ENCODE measurements at regions not wholly inside any gene's neighbourhood (a gene's known extent, or its start where the extent isn't known, plus 50 kb on each side); places are given as distances from the start of the nearest gene placed in this dataset.

DNA sequence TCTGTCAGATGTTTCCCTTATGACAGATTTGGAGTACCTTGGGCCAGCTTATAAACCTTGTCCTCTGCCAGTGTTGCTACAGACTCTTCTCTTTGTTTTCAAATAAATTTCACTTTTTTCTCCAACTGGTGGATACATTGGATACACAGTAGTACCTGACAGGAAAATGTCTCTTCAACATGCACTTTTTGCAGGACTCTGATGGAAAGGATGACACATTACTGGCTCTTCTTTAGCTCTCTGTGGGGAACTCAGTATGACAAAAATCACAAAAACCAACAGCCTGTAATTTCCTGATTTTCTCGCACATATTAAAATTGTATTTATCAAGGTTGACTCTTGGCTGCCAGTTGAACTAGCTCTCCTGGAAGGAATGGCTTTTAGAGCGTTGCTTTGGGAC, 61.3 kb upstream of the GIMD1 start:
- no peak for ATAC-seq
- no peak overlapping the region for H3K27ac Mint-ChIP-seq
- no peaks in the 10 kb centered on the region for H3K4me1 Mint-ChIP-seq (ENCODE audit: low read depth in 2 of 2)
- H3K36me3 Mint-ChIP-seq = no peaks in the 10 kb centered on the region
- H3K9me3 Mint-ChIP-seq = peaks cover 6% of the 10 kb centered on the region
- DNase-seq (ENCODE audit: low spot score) = no peak
- H3K27me3 Mint-ChIP-seq = no peaks in the 10 kb centered on the region
- no peak overlapping the region for H3K4me3 Mint-ChIP-seq

DNA sequence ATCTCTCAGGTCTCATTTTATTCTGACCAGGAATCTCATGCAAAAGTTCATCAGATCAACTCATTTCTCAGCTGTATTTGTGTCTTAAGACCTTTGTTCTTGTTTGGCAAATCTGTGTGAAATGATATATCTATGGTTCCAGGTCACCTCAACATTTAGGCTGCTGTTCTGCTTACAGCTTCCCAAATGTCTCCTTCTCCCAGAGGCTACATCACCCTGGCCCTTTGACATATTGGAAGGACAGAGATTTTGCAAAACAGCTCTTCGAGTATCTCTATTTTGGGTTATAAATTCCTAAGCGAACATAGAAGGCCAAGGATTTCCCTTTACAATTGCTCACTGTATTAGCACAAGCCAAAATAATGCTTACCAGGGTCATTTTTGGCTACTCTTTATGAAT, 57.5 kb upstream of the GIMD1 start:
- peaks cover 4% of the 10 kb centered on the region for H3K9me3 Mint-ChIP-seq
- no peaks in the 10 kb centered on the region for H3K36me3 Mint-ChIP-seq
- H3K4me3 Mint-ChIP-seq = no peak overlapping the region
- H3K27ac Mint-ChIP-seq = no peak overlapping the region
- H3K4me1 Mint-ChIP-seq (ENCODE audit: low read depth in 2 of 2) = no peaks in the 10 kb centered on the region
- no peak for DNase-seq (ENCODE audit: low spot score)
- ATAC-seq = no peak
- no peaks in the 10 kb centered on the region for H3K27me3 Mint-ChIP-seq

DNA sequence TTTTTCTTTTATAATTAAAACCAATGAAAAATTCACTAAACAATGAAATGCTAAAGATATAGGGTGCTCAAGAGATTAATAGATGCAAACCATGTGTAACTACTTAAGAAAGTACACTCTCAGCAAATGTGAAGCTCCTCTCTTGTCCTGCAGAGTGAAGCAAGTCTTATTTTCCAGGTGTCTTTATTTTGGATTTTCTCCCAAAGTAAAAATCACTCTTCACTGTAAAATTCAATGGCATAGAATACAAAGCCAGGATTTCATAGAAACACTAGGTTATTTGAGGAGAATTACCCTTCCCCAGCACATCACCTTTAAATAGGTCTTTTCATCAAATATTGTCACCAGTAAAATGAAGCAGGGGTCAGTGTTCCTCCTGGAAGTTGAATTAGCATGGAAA, 57.0 kb upstream of the GIMD1 start:
- H3K4me1 Mint-ChIP-seq (ENCODE audit: low read depth in 2 of 2) = no peaks in the 10 kb centered on the region
- DNase-seq (ENCODE audit: low spot score) = no peak
- H3K9me3 Mint-ChIP-seq = peaks cover 4% of the 10 kb centered on the region
- ATAC-seq = no peak
- no peaks in the 10 kb centered on the region for H3K36me3 Mint-ChIP-seq
- no peak overlapping the region for H3K4me3 Mint-ChIP-seq
- H3K27ac Mint-ChIP-seq = no peak overlapping the region
- no peaks in the 10 kb centered on the region for H3K27me3 Mint-ChIP-seq

DNA sequence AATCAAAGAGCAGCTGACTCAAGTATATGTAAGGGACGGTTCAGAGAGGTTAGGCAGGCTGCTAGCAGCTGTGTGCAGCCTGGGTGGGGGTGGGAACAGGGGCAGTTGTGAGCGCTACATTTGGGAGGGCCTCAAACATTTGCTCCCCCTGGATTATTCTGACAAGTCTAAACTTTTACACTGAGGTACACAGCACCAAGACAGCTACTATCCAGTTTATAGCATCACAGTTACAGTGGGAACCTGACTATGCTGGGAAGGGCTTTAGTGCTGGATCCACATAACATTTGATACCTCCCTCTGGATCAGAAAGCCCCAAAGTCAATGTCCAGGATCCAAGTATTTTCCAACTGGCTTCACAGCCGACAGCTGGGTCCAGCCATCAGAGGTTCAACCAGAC, 55.8 kb upstream of the GIMD1 start:
- H3K27ac Mint-ChIP-seq = no peak overlapping the region
- peaks cover 4% of the 10 kb centered on the region for H3K9me3 Mint-ChIP-seq
- H3K4me1 Mint-ChIP-seq (ENCODE audit: low read depth in 2 of 2) = no peaks in the 10 kb centered on the region
- no peak overlapping the region for H3K4me3 Mint-ChIP-seq
- H3K36me3 Mint-ChIP-seq = no peaks in the 10 kb centered on the region
- no peak for ATAC-seq
- H3K27me3 Mint-ChIP-seq = no peaks in the 10 kb centered on the region
- no peak for DNase-seq (ENCODE audit: low spot score)

DNA sequence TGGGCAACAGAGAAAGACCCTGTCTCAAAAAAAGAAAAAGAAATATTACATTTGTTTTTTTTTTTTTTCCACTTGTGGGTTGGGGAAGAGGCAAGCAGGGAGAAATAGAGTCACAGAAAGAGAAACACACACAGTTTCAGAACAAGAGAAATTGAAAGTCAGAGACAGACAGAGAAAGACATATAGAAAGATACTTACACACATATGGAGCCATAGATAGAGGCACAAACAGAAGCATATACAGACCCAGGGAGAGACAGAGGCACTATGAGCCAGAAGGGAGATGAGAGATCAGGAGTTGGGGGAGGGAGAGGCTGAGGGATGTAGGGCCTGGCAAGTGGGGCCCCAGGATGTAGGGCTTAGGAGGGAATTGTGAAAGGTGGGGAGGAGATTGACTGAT, 55.2 kb upstream of the GIMD1 start:
- no peak for DNase-seq (ENCODE audit: low spot score)
- no peak overlapping the region for H3K27ac Mint-ChIP-seq
- peaks cover 4% of the 10 kb centered on the region for H3K9me3 Mint-ChIP-seq
- ATAC-seq = no peak
- no peaks in the 10 kb centered on the region for H3K36me3 Mint-ChIP-seq
- H3K4me3 Mint-ChIP-seq = no peak overlapping the region
- H3K27me3 Mint-ChIP-seq = no peaks in the 10 kb centered on the region
- no peaks in the 10 kb centered on the region for H3K4me1 Mint-ChIP-seq (ENCODE audit: low read depth in 2 of 2)

DNA sequence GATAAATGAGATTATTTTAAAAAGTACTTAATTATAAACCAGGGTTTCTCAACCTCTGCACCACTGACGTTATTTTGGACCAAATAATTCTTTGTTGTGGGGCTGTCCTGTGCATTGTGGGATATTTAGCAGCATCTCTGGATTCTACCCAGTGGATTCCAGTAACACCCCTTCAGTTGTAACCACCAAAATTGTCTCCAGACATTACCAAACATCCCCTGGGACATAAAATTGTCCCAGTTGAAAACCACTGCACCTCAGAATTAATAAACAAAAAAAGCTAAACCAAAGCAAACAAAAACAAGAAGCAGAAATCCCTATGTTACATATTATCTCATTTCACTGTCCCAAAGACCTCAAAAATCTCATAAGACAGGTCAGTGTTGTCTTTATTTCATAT, 54.2 kb upstream of the GIMD1 start:
- Mint-ChIP-seq H3K36me3 (no peaks in the 10 kb centered on the region), H3K27ac (no peak overlapping the region), H3K27me3 (no peaks in the 10 kb centered on the region), H3K4me3 (no peak overlapping the region), H3K9me3 (peaks cover 7% of the 10 kb centered on the region), H3K4me1 (ENCODE audit: low read depth in 2 of 2) (no peaks in the 10 kb centered on the region)
- ATAC-seq (no peak), DNase-seq (ENCODE audit: low spot score) (no peak)

DNA sequence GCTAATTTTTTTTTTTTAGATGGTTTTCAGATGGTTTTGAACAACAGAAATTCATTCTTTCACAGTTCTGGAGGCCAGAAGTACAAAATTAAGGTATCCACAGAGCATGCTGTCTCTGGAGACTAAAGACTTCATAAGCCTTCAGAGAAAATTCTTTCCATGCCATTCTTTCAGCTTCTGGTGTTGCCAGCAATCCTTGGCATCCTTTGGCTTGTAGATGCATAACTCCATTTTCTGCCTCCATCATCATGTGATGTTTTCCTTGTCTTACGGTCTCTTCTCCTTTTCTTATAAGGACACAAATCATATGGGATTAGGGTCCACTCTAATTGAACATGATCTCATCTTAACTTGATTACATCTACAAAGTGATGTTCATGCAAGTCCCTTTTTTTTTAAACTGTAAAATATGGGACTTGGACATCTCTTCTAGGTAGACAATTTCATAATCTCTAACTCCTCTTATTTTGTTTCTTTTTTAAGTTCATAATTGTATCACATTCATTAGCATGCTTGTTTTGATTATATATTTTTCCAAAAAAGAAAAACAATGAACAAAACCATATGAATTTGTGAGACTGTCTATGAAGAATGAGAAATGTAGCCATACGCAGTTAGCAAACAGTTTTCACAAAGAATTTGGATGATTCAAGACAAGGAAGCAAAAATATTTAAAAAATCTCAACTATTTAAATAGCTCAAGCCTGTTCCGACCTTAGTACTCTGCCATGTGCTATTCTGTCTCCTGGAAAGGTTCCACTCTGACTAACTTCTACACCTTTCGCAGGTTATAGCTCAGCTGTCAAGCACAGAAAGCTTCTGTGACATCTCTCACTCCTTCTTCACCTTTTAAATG, 53.1 kb upstream of the GIMD1 start:
- H3K4me1 Mint-ChIP-seq (ENCODE audit: low read depth in 2 of 2) = no peaks in the 10 kb centered on the region
- H3K27ac Mint-ChIP-seq = no peak overlapping the region
- DNase-seq (ENCODE audit: low spot score) (no peak), ATAC-seq (no peak)
- H3K4me3 Mint-ChIP-seq = no peak overlapping the region
- H3K27me3 Mint-ChIP-seq = no peaks in the 10 kb centered on the region
- peaks cover 7% of the 10 kb centered on the region for H3K9me3 Mint-ChIP-seq
- no peaks in the 10 kb centered on the region for H3K36me3 Mint-ChIP-seq

DNA sequence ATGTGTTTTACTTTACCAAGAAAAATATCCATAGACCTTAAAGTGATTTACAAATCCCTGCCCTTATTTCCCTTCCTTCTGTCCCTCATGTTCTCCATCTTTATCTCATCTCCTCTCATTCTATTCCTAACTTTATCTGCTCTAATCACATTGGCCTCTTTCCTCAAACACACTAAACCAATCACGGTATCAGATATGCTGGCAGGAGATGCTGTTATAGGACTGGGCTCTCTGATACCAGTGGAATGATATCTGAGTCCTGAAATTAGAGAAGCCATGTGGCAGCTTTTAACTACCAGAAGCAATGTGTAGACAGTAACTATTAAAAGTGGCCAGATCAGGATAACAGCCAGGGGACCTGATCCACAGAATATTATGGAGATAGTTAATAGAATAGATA, 49.9 kb upstream of the GIMD1 start:
- DNase-seq (ENCODE audit: low spot score) (no peak), ATAC-seq (no peak)
- Mint-ChIP-seq H3K9me3 (peaks cover 7% of the 10 kb centered on the region), H3K36me3 (no peaks in the 10 kb centered on the region), H3K4me3 (no peak overlapping the region), H3K27ac (no peak overlapping the region), H3K4me1 (ENCODE audit: low read depth in 2 of 2) (no peaks in the 10 kb centered on the region), H3K27me3 (no peaks in the 10 kb centered on the region)
